SKM-1 (cell line): ENCODE measurements at regions not wholly inside any gene's neighbourhood (a gene's known extent, or its start where the extent isn't known, plus 50 kb on each side); places are given as distances from the start of the nearest gene placed in this dataset.

Experiments used
- DNase-seq: peaks from one replicate; lab custom pipeline; 2025; ENCODE audit not compliant: unreplicated experiment; lab: John Stamatoyannopoulos, UW

DNA sequence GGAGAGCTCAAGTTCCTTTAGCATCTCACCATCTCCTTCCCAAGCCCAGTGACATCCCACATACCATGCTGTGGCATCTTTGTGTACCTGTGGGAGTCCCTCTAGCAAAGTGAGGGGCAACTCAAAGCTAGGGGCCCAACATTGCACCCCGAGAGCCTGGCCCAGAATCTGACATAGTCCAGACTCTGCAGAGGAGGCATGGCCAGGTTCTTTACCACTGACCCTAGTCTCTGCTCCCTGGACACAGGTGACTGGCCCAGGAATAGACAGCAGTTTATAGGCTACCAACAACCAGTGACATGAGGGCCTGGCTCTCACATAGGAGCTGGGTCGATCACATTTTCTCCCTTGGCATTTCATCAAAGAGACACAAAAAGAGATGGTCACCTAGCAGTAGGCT lies 444.0 kb upstream of the ZMIZ1 start:
- DNase-seq, result no peak

DNA sequence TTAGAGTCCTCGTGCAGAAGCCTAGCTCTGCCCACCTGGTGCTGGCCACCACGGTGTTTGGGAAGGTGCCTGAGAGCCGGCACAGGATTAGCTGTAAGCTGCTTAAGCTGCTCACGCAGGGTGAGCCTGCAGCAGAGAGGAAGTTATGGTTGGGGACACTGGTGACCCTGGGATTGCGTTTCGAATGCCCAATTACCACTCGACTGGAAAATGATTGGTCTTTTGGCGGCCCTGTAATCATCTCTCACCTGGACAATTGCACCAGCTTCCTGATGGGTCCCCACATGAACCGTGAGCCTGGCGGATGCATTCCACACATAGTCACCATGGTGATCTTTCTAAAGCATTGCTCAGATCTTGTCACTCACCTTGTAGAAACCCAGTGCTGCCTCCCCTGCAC lies 442.3 kb upstream of the ZMIZ1 start:
- no peak for DNase-seq

GRCh38 chr10:78627254-78627795 lies 441.4 kb upstream of the ZMIZ1 start:
- DNase-seq, result no peak

DNA sequence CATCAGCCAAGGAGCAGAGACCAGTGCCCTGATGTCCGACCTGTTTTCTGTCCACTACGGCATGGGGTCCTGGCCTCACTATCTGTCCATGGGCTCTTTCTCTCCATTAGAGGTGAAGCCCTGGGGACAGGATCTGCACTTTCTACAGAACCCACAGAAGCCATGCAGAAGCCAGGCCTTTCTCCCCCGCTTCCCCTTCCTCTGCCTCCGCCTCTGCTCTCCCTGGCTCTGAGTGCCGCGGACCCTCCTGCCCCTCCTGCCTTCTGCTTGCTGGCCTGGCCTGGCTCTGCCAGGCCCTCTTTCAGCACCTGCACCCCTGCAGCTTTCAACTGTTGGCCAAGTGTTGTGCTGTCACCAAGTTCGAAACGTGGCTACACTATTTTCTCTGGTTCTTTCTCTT lies 439.8 kb upstream of the ZMIZ1 start:
- no peak for DNase-seq

DNA sequence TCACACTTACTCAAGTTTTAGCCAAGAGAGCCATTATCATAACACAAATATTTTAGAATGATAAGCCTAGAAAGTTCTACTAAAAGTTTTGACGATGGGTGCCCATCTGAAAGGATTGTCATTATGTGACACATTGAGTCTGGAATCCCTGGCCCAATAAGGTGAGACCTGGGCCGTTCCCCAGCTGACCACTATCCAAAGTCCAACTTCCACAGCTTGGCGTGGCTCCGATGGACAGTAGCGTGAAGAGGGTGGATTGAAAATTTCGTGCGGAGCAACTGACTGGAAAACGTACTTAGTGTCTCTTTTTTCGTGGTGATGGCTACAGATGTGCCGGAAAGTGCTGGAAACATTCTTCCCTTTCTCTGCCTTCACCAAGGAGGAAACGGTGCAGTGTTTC lies 439.0 kb upstream of the ZMIZ1 start:
- DNase-seq, result no peak

- no peak for DNase-seq
These were observed 437.6 kb upstream of the ZMIZ1 start for GRCh38 chr10:78630944-78631838.

GRCh38 chr10:78634389-78634815 lies 434.4 kb upstream of the ZMIZ1 start:
- no peak for DNase-seq

DNA sequence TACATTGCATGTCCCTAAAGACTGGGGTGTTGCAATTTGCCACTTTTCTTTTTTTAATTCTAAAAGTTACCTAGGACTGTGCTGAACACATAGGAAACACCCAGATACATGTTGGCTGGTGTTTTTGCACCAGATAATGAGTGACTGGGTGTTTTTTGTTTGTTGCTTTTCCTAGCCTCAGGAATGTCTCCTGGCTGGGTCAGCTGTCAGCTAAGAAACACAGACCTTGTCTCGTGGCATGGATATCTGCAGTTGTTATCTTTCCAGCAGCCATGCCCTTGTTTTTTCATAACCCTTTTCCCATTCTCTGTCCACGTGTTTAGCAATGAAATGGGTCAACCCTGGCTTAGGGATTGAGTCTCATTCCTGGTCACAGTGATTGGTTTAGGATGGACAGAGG lies 433.9 kb upstream of the ZMIZ1 start:
- no peak for DNase-seq

DNA sequence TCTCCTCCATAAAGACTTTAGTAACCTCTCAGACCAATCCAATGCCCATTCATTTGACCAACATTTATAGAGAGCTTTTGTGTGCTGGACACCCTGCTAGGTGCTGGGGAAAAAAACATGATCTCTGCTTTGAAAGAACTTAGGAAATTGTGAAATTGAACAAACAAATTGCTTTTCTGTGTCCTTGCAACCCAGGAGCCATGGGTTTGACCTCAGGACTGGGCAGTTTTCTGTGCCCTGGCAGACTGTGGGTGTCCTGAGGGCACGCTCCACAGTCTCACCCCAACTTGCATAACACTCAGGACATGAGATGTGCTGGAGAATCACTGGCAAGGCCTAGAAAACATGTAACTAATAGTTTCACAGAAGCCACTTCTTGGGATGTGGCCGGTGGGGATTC lies 429.1 kb upstream of the ZMIZ1 start:
- DNase-seq, result no peak

GRCh38 chr10:78640796-78641636 lies 427.8 kb upstream of the ZMIZ1 start:
- DNase-seq, result peak; percentile 80

DNA sequence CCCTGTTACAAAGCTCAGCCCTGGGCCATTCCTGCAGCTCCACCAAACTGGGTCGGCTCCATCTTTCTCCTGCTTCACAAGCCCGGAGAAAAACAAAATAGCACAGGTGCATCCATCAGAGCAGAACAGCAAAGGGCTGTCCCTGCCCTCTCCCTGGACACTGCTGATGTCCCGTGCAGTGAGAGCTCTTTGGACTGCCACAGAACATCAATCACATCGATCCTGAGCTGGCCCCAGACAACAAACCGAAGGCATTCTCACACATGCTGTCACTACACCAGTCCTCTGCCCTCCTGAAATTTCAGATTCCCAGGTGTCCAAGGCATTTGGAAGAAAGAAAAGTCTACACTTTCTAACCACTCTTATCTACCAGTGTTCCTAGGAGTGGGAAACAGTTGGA lies 427.1 kb upstream of the ZMIZ1 start:
- DNase-seq, result no peak

DNA sequence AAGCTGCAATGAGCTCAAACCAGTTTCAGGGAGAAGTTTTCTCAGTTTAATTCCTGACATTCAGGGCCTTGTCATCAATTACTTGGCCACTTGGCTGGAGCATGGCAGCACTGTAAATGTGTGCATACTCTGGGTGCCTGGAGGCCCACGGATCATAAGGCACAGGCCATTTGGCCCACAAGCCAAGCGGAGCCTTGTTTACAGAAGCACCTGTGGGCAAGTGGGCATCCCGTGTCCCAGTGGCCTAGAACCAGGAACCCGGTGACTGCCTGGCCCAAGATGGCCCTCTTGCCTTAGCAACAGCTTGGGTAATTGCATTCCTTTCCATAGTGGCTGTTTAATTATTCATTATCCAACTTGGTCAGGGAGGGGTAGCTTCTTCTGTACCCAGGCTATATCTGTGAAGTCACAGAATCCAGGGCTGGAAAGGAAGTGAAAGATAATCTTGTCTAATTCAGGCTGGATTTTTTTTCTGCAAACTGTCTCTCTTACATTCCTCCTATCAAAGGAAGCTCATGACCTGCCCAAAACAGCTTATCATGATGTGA lies 426.4 kb upstream of the ZMIZ1 start:
- no peak for DNase-seq

GRCh38 chr10:78643513-78643912 lies 425.3 kb upstream of the ZMIZ1 start:
- DNase-seq, result no peak

DNA sequence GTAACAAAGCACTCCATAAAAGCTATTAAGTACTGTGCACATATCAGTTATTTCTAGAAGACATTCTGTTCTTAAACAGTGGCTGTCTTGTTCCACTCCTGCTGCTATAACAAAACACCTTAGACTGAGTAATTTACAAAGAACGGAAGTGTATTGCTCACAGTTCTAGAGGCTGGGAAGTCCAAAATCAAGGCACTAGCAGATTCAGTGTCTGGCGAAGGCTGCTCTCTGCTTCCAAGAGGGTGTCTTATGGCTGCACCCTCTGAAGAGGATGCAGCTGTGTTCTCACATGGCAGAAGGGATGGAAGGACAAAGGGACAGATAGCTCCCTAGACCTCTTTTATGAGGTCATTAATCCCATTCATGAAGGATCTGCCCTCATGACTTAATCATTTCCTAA lies 424.2 kb upstream of the ZMIZ1 start:
- DNase-seq, result no peak

- DNase-seq, result no peak
These were observed 423.5 kb upstream of the ZMIZ1 start for GRCh38 chr10:78645169-78645686.

GRCh38 chr10:78645975-78646374 lies 422.8 kb upstream of the ZMIZ1 start:
- no peak for DNase-seq

GRCh38 chr10:78648256-78648860 lies 420.4 kb upstream of the ZMIZ1 start:
- no peak for DNase-seq

DNA sequence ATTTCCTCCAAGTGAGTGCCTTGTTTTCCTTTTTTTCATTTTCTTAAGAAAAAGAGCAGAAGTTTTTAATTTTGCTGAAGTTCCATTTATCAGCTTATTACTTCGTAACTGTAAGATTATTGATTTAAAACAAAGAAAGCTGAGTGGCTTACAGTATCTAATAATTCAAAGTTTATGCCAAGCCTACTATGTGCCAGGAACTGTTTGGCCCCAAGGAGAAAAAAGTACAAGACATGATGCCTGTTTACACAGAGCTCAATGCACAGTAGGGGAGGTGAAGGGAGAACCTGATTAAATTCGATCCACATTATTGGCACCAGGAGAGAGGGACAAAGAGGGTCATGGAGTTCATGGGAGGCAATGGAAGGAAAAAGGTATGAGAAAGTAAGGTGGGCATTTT lies 419.3 kb upstream of the ZMIZ1 start:
- DNase-seq, result no peak

DNA sequence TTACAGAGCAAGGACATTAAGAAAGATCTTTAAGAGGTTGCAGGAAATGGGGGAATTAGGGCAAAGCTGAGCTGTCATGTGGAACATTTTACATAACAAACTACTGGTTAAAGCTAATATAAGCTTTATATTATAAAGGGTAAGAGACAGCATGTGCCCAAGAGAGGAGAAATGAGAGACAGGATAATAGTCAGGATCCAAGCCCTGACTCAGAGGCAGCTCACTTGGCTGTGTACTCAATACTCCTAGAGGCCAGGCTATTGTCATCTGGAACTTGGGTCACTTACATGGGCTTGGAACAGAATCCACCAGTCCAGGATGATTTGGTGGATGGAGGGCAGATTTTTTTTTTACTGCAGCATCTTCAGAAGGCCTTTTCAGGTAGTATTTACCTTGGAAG lies 418.6 kb upstream of the ZMIZ1 start:
- DNase-seq, result no peak

DNA sequence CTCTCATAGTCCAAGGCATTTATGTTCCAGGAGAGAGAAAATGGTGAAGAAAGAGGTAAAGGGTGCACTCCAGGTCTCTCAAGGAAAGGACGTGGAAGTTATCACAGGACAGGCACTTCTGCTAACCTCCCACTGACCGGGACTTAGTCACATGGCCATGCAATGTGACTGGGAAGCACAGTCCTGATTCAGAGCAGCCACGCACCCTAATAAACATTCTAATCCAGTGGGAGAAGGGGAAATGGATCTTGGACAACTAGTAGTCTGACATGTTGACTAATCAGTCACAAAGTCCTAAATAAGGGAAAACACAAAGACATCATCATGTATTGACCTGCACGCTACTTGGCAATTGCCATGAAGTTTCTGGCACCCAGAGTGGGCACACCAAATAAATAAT lies 417.5 kb upstream of the ZMIZ1 start:
- no peak for DNase-seq

DNA sequence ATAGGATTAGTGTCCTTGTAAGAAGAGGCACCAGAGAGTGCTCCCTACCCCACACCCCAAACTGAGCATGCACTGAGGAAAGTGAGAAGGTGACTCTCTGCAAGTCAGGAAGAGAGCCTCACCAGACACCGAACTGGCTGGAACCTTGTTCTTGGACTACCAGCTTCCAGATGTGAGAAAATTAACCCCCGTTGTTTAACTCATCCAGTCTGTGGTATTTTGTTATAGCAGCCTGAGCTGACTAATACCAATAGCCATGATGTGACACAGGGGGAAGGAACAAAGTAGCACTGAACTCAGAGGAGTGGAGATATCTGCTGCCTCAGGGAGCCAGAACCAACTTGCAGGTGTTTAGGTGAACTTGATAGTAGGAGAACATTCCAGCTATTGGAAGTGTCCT lies 415.2 kb upstream of the ZMIZ1 start:
- DNase-seq, result no peak
